Uterus (tissue), 2 donors: ENCODE measurements at regions not wholly inside any gene's neighbourhood (a gene's known extent, or its start where the extent isn't known, plus 50 kb on each side); places are given as distances from the start of the nearest gene placed in this dataset.

ENCODE experiments used
- CTCF ChIP-seq, 4 experiments: fragments of 200-600 bp in 2 of 4; fragments of 450-650 bp in 2 of 4; sonication (generic) in 2 of 4; IDR thresholded peaks; one replicate each; pipeline ENCODE4 v1.5.1; 2016 to 2019; ENCODE audit warnings: antibody characterized with exemption in 4 of 4, mild to moderate bottlenecking in 2 of 4, moderate library complexity in 1 of 4
- POLR2A ChIP-seq, 2 donors: fragments of 450-650 bp; IDR thresholded peaks; one replicate each; pipeline ENCODE4 v1.6.1; 2016; ENCODE audit warnings: antibody characterized with exemption in 2 of 2, mild to moderate bottlenecking in 1 of 2, moderate library complexity in 1 of 2

GRCh38 chr7:156184164-156184563 lies 371.9 kb upstream of the SHH start:
- no peak for TF ChIP-seq CTCF (IDR thresholded peaks at IDR 0.05)
- TF ChIP-seq POLR2A (IDR thresholded peaks at IDR 0.05) = no peak
